Activated CD4-positive, alpha-beta T cell treated with anti-CD3 and anti-CD28 coated beads for 48 hours (primary cell): ENCODE measurements at regions not wholly inside any gene's neighbourhood (a gene's known extent, or its start where the extent isn't known, plus 50 kb on each side); places are given as distances from the start of the nearest gene placed in this dataset.

ENCODE experiments used
- DNase-seq: peaks from one replicate; pipeline ENCODE4 v3.0.0-alpha.2; 2020

DNA sequence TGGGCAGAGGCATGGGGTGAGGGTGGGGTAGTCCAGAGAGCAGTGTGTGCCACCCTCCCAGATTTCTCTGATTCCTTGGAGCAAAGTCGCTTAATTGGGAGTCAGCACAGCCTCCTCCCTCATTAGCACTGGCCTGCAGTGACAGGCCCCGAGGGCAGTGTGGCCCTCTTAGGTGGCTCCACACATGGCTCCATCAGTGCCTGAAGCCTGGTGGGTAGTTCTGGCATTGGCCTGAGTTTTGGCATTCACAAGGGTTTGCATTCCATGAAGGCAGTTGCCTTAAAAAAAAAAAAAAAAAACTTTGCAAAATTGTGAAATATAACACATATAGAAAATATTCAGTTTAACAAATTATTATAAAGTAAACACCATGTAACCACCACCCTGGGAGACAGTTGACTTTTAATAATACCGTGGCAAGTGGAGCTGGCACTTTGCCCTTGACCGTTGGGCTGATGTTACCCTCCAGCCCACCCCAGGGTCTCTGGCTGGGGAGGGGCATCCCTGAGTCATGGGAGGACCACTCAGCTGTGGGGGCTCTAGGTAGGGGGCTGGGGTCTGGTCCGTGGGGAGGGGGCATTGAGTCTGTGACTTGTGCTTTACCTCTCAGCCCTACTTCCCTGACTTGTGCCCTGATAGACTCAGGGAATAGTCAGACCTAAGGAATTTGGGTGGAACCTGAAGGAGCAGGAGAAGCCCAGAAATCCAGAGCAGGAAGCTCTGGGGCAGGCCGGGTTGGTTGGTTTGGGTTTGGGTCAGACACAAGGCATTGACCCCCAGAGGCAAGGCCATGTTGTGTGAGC lies 51.3 kb upstream of the PITX1 start:
- DNase-seq: no peak
